ENCODE measurements at regions not wholly inside any gene's neighbourhood (a gene's known extent, or its start where the extent isn't known, plus 50 kb on each side); places are given as distances from the start of the nearest gene placed in this dataset.
A peak's percentile ranks its signal among the peaks of the same experiment; 100 is the strongest.

- Histone ChIP-seq H3K27me3 (replicated peaks in 1 of 2; ENCODE audit: control insufficient read depth in 2 of 2, insufficient read depth in 2 of 2, low read length in 1 of 2) (no peaks in the 10 kb centered on the region; a peak in 1 of 4 replicates), H4K20me1 (ENCODE audit: control insufficient read depth, insufficient read depth) (no peaks in the 10 kb centered on the region), H2AFZ (ENCODE audit: control insufficient read depth, low read depth, low read length) (no peak overlapping the region), H3K4me2 (ENCODE audit: control insufficient read depth, insufficient read depth) (no peak overlapping the region), H3K9me3 (replicated peaks; ENCODE audit: control insufficient read depth, insufficient read depth, low read length) (no peaks in the 10 kb centered on the region), H3K9ac (ENCODE audit: control insufficient read depth, insufficient read depth, low read length) (no peak overlapping the region), H3K4me3 (no peak overlapping the region), H3K4me1 (ENCODE audit: control insufficient read depth, insufficient read depth, low read length) (no peaks in the 10 kb centered on the region), H3K36me3 (ENCODE audit: control insufficient read depth in 2 of 2, insufficient read depth in 2 of 2, low read length in 1 of 2) (no peaks in the 10 kb centered on the region), H3K27ac (ENCODE audit: control insufficient read depth, insufficient read depth) (no peak overlapping the region), H3K79me2 (ENCODE audit: control insufficient read depth, insufficient read depth, low read length) (no peaks in the 10 kb centered on the region)
- ChIA-PET RAD21 (ENCODE audit: unreplicated experiment) (interaction anchor here (0.7 to 7.3 kb wide), 5 partner anchors 10 to 187 kb away, joined by 3 to 63 read pairs (median 3); no protein-coding TSS in a partner anchor), CTCF (interaction anchor here (1.1 to 11.3 kb wide), 5 partner anchors 10 to 184 kb away, joined by 3 to 164 read pairs (median 8); no protein-coding TSS in a partner anchor), POLR2A (no interaction called here), SMC1A (ENCODE audit: uncharacterized antibody, unreplicated experiment) (interaction anchor here (1.9 to 2.3 kb wide), 2 partner anchors 182 to 185 kb away, joined by 10 to 26 read pairs; no protein-coding TSS in a partner anchor)
- no TSS peak for BruUV-seq (replicated peaks)
- intact Hi-C loops (cut with micrococcal nuclease; ENCODE audit: unreplicated experiment) (loop anchor here (1.0 to 5.0 kb wide), 3 partner anchors 47 to 186 kb away; no protein-coding TSS in a partner anchor), in situ Hi-C loops (cut with MboI) (no loop called here)
- ATAC-seq (peak; percentile 76), FAIRE-seq (no peak), DNase-seq (ENCODE audit: low read depth, low spot score) (no peak)
- 0% methylated on average over 2 of the region's 2 CpGs for WGBS (ENCODE audit: insufficient coverage, insufficient replicate concordance, low lambda C conversion rate, missing lambda C conversion rate)
- no peak for TF ChIP-seq SMAD1 (IDR thresholded peaks at IDR 0.05; ENCODE audit: low read depth, partially characterized antibody)
- TF ChIP-seq CTCF (IDR thresholded peaks at IDR 0.05 in 2 of 3, conservative IDR thresholded peaks at IDR 0.05 in 1 of 3; ENCODE audit: control insufficient read depth in 2 of 3, extremely low read depth in 1 of 3, insufficient read depth in 1 of 3, low read depth in 3 of 3, low read length in 3 of 3): peak; percentile 36 to 82 (median 68); a peak in 5 of 6 replicates
- TF ChIP-seq ESRRA (IDR thresholded peaks at IDR 0.05; ENCODE audit: low read length): no peak
- no peak for TF ChIP-seq SRF (IDR thresholded peaks at IDR 0.05; ENCODE audit: low read depth in 2 of 2, low read length in 2 of 2)
- no peak for TF ChIP-seq HSF1 (IDR thresholded peaks at IDR 0.05; ENCODE audit: low read depth, low read length)
- TF ChIP-seq POU2F2 (IDR thresholded peaks at IDR 0.05; ENCODE audit: borderline replicate concordance, low read depth, low read length): no peak
- TF ChIP-seq RAD21 (IDR thresholded peaks at IDR 0.05; ENCODE audit: insufficient read depth, low read depth, low read length): peak; percentile 62
- no peak for TF ChIP-seq CBFB (IDR thresholded peaks at IDR 0.05; ENCODE audit: low read depth)
- no peak for TF ChIP-seq BHLHE40 (IDR thresholded peaks at IDR 0.05; ENCODE audit: borderline replicate concordance in 1 of 2, low read depth in 2 of 2, low read length in 1 of 2)
- no peak for TF ChIP-seq CEBPB (IDR thresholded peaks at IDR 0.05; ENCODE audit: borderline replicate concordance in 1 of 2, low read depth in 2 of 2, low read length in 2 of 2)
- no peak for TF ChIP-seq ELK1 (IDR thresholded peaks at IDR 0.05; ENCODE audit: low read depth, low read length)
- no peak for TF ChIP-seq PBX3 (IDR thresholded peaks at IDR 0.05; ENCODE audit: insufficient replicate concordance, low read depth, low read length)
- no peak for TF ChIP-seq ZNF274 (IDR thresholded peaks at IDR 0.05; ENCODE audit: insufficient read depth, insufficient read length)
- TF ChIP-seq IKZF2 (IDR thresholded peaks at IDR 0.05): no peak
- TF ChIP-seq SMC3 (IDR thresholded peaks at IDR 0.05; ENCODE audit: borderline replicate concordance, low read length): peak; percentile 89
- no peak for TF ChIP-seq MEF2A (IDR thresholded peaks at IDR 0.05; ENCODE audit: insufficient read depth, low read depth, low read length)
- no peak for TF ChIP-seq SPI1 (IDR thresholded peaks at IDR 0.05; ENCODE audit: borderline replicate concordance, insufficient read depth, low read depth, low read length)
Observed at GRCh38 chr21:38170283-38170682, 86.5 kb upstream of the KCNJ15 start.
